DND-41 (cell line): ENCODE measurements at regions not wholly inside any gene's neighbourhood (a gene's known extent, or its start where the extent isn't known, plus 50 kb on each side); places are given as distances from the start of the nearest gene placed in this dataset.

Experiments used
- EZH2 ChIP-seq: IDR thresholded peaks from 3 replicates; pipeline ENCODE4 v1.6.1; 2012; ENCODE audit warnings: borderline replicate concordance, low read depth, mild to moderate bottlenecking, moderate library complexity, low read length, inconsistent platforms; ENCODE audit not compliant: severe bottlenecking
- TF ChIP-seq, protein P1 (sequence below): IDR thresholded peaks from 2 replicates; pipeline ENCODE4 v1.5.1; 2012; ENCODE audit warnings: borderline replicate concordance, low read length, moderate library complexity, mild to moderate bottlenecking; ENCODE audit not compliant: poor library complexity, severe bottlenecking; ENCODE audit errors: extremely low read depth

- TF ChIP-seq, protein P1, sequence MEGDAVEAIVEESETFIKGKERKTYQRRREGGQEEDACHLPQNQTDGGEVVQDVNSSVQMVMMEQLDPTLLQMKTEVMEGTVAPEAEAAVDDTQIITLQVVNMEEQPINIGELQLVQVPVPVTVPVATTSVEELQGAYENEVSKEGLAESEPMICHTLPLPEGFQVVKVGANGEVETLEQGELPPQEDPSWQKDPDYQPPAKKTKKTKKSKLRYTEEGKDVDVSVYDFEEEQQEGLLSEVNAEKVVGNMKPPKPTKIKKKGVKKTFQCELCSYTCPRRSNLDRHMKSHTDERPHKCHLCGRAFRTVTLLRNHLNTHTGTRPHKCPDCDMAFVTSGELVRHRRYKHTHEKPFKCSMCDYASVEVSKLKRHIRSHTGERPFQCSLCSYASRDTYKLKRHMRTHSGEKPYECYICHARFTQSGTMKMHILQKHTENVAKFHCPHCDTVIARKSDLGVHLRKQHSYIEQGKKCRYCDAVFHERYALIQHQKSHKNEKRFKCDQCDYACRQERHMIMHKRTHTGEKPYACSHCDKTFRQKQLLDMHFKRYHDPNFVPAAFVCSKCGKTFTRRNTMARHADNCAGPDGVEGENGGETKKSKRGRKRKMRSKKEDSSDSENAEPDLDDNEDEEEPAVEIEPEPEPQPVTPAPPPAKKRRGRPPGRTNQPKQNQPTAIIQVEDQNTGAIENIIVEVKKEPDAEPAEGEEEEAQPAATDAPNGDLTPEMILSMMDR: no peak
- no peak for TF ChIP-seq EZH2
These were observed 164.7 kb downstream of the ZNF648 start for GRCh38 chr1:181896824-181897223.
